ENCODE measurements at regions not wholly inside any gene's neighbourhood (a gene's known extent, or its start where the extent isn't known, plus 50 kb on each side); places are given as distances from the start of the nearest gene placed in this dataset.

DNA sequence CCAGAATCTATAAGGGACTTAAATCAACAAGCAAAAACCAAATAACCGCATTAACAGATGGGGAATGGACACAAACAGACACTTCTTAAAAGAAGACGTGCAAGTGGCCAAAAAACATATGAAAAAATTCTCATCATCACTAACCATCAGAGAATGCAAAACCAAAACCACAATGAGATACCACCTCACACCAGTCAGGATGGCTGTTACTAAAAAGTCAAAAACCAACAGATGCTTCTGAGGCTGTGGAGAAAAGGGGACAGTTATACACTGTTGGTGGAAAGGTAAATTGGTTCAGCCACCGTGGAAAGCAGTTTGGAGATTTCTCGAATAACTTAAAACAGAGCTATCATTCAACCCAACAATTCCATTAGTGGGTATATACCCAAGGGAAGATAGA is 124.9 kb upstream of the OLIG2 start:
- H3K9me3 Mint-ChIP-seq (ENCODE audit: unreplicated experiment): no peaks in the 10 kb centered on the region
- H3K27me3 Mint-ChIP-seq (ENCODE audit: insufficient read depth, unreplicated experiment): peaks cover 83% of the 10 kb centered on the region
- TF ChIP-seq, protein P1, sequence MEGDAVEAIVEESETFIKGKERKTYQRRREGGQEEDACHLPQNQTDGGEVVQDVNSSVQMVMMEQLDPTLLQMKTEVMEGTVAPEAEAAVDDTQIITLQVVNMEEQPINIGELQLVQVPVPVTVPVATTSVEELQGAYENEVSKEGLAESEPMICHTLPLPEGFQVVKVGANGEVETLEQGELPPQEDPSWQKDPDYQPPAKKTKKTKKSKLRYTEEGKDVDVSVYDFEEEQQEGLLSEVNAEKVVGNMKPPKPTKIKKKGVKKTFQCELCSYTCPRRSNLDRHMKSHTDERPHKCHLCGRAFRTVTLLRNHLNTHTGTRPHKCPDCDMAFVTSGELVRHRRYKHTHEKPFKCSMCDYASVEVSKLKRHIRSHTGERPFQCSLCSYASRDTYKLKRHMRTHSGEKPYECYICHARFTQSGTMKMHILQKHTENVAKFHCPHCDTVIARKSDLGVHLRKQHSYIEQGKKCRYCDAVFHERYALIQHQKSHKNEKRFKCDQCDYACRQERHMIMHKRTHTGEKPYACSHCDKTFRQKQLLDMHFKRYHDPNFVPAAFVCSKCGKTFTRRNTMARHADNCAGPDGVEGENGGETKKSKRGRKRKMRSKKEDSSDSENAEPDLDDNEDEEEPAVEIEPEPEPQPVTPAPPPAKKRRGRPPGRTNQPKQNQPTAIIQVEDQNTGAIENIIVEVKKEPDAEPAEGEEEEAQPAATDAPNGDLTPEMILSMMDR (IDR thresholded peaks at IDR 0.05; ENCODE audit: unreplicated experiment): no peak
- H3K36me3 Mint-ChIP-seq (ENCODE audit: insufficient read depth, unreplicated experiment): no peaks in the 10 kb centered on the region
- intact Hi-C loops (cut with micrococcal nuclease): no loop called here
- no peak for DNase-seq (ENCODE audit: unreplicated experiment)
- CTCF ChIA-PET: interaction anchor here (0.6 kb wide), 1 partner anchor 346 kb away, joined by 3 read pairs; no protein-coding TSS in a partner anchor
- H3K4me3 Mint-ChIP-seq (ENCODE audit: unreplicated experiment): no peak overlapping the region
- H3K27ac Mint-ChIP-seq (ENCODE audit: low read depth, unreplicated experiment): no peak overlapping the region
- no TSS peak for BruUV-seq (replicated peaks)
- POLR2A ChIA-PET: no interaction called here
- H3K4me1 Mint-ChIP-seq (ENCODE audit: insufficient read depth, unreplicated experiment): no peaks in the 10 kb centered on the region

DNA sequence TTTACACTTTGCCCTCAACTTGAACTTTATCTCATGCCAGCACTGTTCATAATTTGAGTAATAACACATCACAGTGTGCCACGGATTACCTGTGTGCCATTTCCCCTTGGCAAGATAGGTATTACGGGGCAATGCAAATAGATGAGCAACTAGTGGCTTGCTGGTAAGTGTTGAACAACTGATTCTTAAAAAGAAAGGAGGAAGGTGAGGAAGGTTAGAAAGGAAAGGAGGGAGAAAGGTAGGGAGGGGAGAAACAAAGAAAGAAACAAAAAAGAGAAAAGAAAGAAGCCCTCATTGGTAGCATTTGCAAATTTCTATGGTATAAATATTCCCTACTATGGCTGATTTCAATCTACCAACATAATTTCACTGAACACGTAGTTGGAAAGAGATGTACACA is 118.2 kb upstream of the OLIG2 start:
- Mint-ChIP-seq H3K4me3 (ENCODE audit: unreplicated experiment) (no peak overlapping the region), H3K4me1 (ENCODE audit: insufficient read depth, unreplicated experiment) (no peaks in the 10 kb centered on the region), H3K36me3 (ENCODE audit: insufficient read depth, unreplicated experiment) (no peaks in the 10 kb centered on the region), H3K27me3 (ENCODE audit: insufficient read depth, unreplicated experiment) (peaks cover 57% of the 10 kb centered on the region), H3K27ac (ENCODE audit: low read depth, unreplicated experiment) (no peak overlapping the region), H3K9me3 (ENCODE audit: unreplicated experiment) (no peaks in the 10 kb centered on the region)
- ChIA-PET POLR2A (no interaction called here), CTCF (no interaction called here)
- intact Hi-C loops (cut with micrococcal nuclease): no loop called here
- no TSS peak for BruUV-seq (replicated peaks)
- no peak for DNase-seq (ENCODE audit: unreplicated experiment)
- TF ChIP-seq, protein P1 (IDR thresholded peaks at IDR 0.05; ENCODE audit: unreplicated experiment): no peak

DNA sequence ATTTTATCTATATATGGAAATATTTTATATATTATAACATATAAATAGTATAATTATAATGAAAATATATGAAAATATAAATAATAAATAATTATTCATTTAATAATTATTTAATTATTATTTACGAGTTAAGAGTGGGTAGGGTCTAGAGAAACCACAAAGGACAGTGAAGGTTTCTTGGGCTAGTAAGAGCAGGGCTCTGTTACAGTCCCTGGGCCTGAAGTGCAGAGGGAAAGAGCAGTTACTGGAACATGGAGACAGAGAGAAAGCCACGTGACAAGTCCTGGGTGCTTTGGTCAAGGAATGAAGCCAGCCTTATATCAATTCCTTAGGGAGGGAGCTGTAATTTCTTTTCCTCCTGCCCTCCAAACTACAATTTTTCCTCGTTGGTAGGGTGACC is 117.2 kb upstream of the OLIG2 start:
- Mint-ChIP-seq H3K27ac (ENCODE audit: low read depth, unreplicated experiment) (no peak overlapping the region), H3K27me3 (ENCODE audit: insufficient read depth, unreplicated experiment) (peaks cover 52% of the 10 kb centered on the region), H3K36me3 (ENCODE audit: insufficient read depth, unreplicated experiment) (no peaks in the 10 kb centered on the region), H3K9me3 (ENCODE audit: unreplicated experiment) (no peaks in the 10 kb centered on the region), H3K4me3 (ENCODE audit: unreplicated experiment) (no peak overlapping the region), H3K4me1 (ENCODE audit: insufficient read depth, unreplicated experiment) (no peaks in the 10 kb centered on the region)
- BruUV-seq (replicated peaks): no TSS peak
- CTCF ChIA-PET: no interaction called here
- intact Hi-C loops (cut with micrococcal nuclease): no loop called here
- TF ChIP-seq, protein P1 (IDR thresholded peaks at IDR 0.05; ENCODE audit: unreplicated experiment): no peak
- no peak for DNase-seq (ENCODE audit: unreplicated experiment)
- POLR2A ChIA-PET: no interaction called here

DNA sequence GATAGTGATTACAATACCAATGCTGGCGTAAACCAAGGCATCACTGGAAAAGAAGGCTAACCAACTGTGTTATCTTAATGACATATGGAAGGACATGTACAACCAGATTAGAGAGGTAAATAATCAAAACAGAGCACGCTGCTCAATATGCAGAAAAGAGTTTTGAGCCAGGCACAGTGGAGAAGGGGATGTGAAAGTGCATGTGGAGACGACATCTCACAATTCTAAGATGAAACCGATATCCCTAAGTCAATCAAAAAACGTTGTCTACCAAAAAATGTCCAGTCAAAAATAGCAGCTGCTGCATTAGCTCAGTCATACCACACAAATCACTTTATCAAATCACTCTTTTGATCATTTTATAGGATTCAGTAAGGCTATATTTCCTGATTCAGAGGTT is 116.3 kb upstream of the OLIG2 start:
- BruUV-seq (replicated peaks): no TSS peak
- TF ChIP-seq, protein P1 (IDR thresholded peaks at IDR 0.05; ENCODE audit: unreplicated experiment): no peak
- Mint-ChIP-seq H3K4me3 (ENCODE audit: unreplicated experiment) (no peak overlapping the region), H3K9me3 (ENCODE audit: unreplicated experiment) (no peaks in the 10 kb centered on the region), H3K27ac (ENCODE audit: low read depth, unreplicated experiment) (no peak overlapping the region), H3K36me3 (ENCODE audit: insufficient read depth, unreplicated experiment) (no peaks in the 10 kb centered on the region), H3K4me1 (ENCODE audit: insufficient read depth, unreplicated experiment) (no peaks in the 10 kb centered on the region), H3K27me3 (ENCODE audit: insufficient read depth, unreplicated experiment) (peaks cover 55% of the 10 kb centered on the region)
- DNase-seq (ENCODE audit: unreplicated experiment): no peak
- ChIA-PET POLR2A (no interaction called here), CTCF (no interaction called here)
- intact Hi-C loops (cut with micrococcal nuclease): no loop called here

Data from MCF 10A (cell line).